ENCODE measurements at regions not wholly inside any gene's neighbourhood (a gene's known extent, or its start where the extent isn't known, plus 50 kb on each side); places are given as distances from the start of the nearest gene placed in this dataset.
A peak's percentile ranks its signal among the peaks of the same experiment; 100 is the strongest.

GRCh38 chr14:101000711-101001250 is 97.3 kb upstream of the RTL1 start:
- TF ChIP-seq CTCF (IDR thresholded peaks at IDR 0.05) = no peak
- no peak overlapping the region for H3K27ac ChIP-seq

GRCh38 chr14:101001311-101002069 is 98.0 kb upstream of the RTL1 start:
- Histone ChIP-seq H3K27me3 (peaks cover 29% of the 10 kb centered on the region), H3K4me1 (ENCODE audit: control insufficient read depth in 1 of 2, insufficient read depth in 1 of 2, low read depth in 1 of 2, low read length in 1 of 2) (peaks cover 20 to 26% of the 10 kb centered on the region in 2 experiments), H3K36me3 (no peaks in the 10 kb centered on the region), H3K9me3 (no peaks in the 10 kb centered on the region), H3K27ac (no peak overlapping the region), H3K4me3 (ENCODE audit: low read depth in 1 of 2, low read length in 1 of 2) (no peak overlapping the region)
- TF ChIP-seq CTCF (IDR thresholded peaks at IDR 0.05) = no peak

More at GRCh38 chr14:101000711-101001250, 97.3 kb upstream of the RTL1 start:
- Histone ChIP-seq H3K4me1 (ENCODE audit: control insufficient read depth in 1 of 2, insufficient read depth in 1 of 2, low read depth in 1 of 2, low read length in 1 of 2) (peaks cover 15 to 19% of the 10 kb centered on the region in 2 experiments), H3K4me3 (ENCODE audit: low read depth in 1 of 2, low read length in 1 of 2) (no peak overlapping the region), H3K9me3 (no peaks in the 10 kb centered on the region), H3K27me3 (peaks cover 22% of the 10 kb centered on the region), H3K36me3 (no peaks in the 10 kb centered on the region)

GRCh38 chr14:101002738-101003137 is 99.2 kb upstream of the RTL1 start:
- no peak for TF ChIP-seq CTCF (IDR thresholded peaks at IDR 0.05)
- H3K9me3 ChIP-seq = no peaks in the 10 kb centered on the region
- H3K27me3 ChIP-seq = peaks cover 30% of the 10 kb centered on the region
- H3K4me3 ChIP-seq (ENCODE audit: low read depth in 1 of 2, low read length in 1 of 2) = no peak overlapping the region
- H3K4me1 ChIP-seq (ENCODE audit: control insufficient read depth in 1 of 2, insufficient read depth in 1 of 2, low read depth in 1 of 2, low read length in 1 of 2) = peaks cover 20 to 26% of the 10 kb centered on the region in 2 experiments
- no peaks in the 10 kb centered on the region for H3K36me3 ChIP-seq
- no peak overlapping the region for H3K27ac ChIP-seq

GRCh38 chr14:101004176-101004575 is 100.7 kb upstream of the RTL1 start:
- H3K9me3 ChIP-seq = no peaks in the 10 kb centered on the region
- no peaks in the 10 kb centered on the region for H3K36me3 ChIP-seq
- peaks cover 38% of the 10 kb centered on the region for H3K27me3 ChIP-seq
- no peak overlapping the region for H3K4me3 ChIP-seq (ENCODE audit: low read depth in 1 of 2, low read length in 1 of 2)
- no peak for TF ChIP-seq CTCF (IDR thresholded peaks at IDR 0.05)
- no peak overlapping the region for H3K27ac ChIP-seq
- H3K4me1 ChIP-seq (ENCODE audit: control insufficient read depth in 1 of 2, insufficient read depth in 1 of 2, low read depth in 1 of 2, low read length in 1 of 2) = peaks cover 20 to 26% of the 10 kb centered on the region in 2 experiments

GRCh38 chr14:101004954-101005353 is 101.4 kb upstream of the RTL1 start:
- peaks cover 20 to 26% of the 10 kb centered on the region in 2 experiments for H3K4me1 ChIP-seq (ENCODE audit: control insufficient read depth in 1 of 2, insufficient read depth in 1 of 2, low read depth in 1 of 2, low read length in 1 of 2)
- TF ChIP-seq CTCF (IDR thresholded peaks at IDR 0.05) = no peak
- H3K36me3 ChIP-seq = no peaks in the 10 kb centered on the region
- H3K27me3 ChIP-seq = peaks cover 35% of the 10 kb centered on the region
- no peak overlapping the region for H3K4me3 ChIP-seq (ENCODE audit: low read depth in 1 of 2, low read length in 1 of 2)
- no peaks in the 10 kb centered on the region for H3K9me3 ChIP-seq
- H3K27ac ChIP-seq = peak overlapping the region; percentile 2
